KMS-11 (cell line): ENCODE measurements at regions not wholly inside any gene's neighbourhood (a gene's known extent, or its start where the extent isn't known, plus 50 kb on each side); places are given as distances from the start of the nearest gene placed in this dataset.

Experiments
- H2AFZ ChIP-seq: fragments of 200-600 bp; sonication (generic); 2 replicates; pipeline ENCODE4 v1.6.1; 2016; ENCODE audit warnings: antibody characterized with exemption, mixed run types, low read depth
- H3K27ac ChIP-seq: fragments of 200-600 bp; sonication (generic); 2 replicates; pipeline ENCODE4 v1.6.1; 2016; ENCODE audit warnings: mild to moderate bottlenecking, mixed run types
- H3K27me3 ChIP-seq: fragments of 200-600 bp; sonication (generic); 2 replicates; pipeline ENCODE4 v1.6.1; 2017; ENCODE audit warnings: mild to moderate bottlenecking, low read depth, mixed run types, moderate library complexity; ENCODE audit not compliant: insufficient read depth
- H3K36me3 ChIP-seq: fragments of 200-600 bp; sonication (generic); 2 replicates; pipeline ENCODE4 v1.6.1; 2017; ENCODE audit warnings: mild to moderate bottlenecking, mixed run types; ENCODE audit not compliant: insufficient read depth
- H3K4me1 ChIP-seq: fragments of 200-600 bp; sonication (generic); 2 replicates; pipeline ENCODE4 v1.6.1; 2016; ENCODE audit warnings: mild to moderate bottlenecking, low read depth, mixed run types; ENCODE audit not compliant: poor library complexity, severe bottlenecking
- H3K4me2 ChIP-seq: fragments of 200-600 bp; sonication (generic); 2 replicates; pipeline ENCODE4 v1.7.0; 2016; ENCODE audit warnings: mild to moderate bottlenecking, mixed run types
- H3K4me3 ChIP-seq: fragments of 200-600 bp; sonication (generic); IDR thresholded peaks from 2 replicates; pipeline ENCODE4 v1.6.1; 2017; ENCODE audit warnings: low read depth, low read length, mixed read lengths; ENCODE audit not compliant: insufficient read depth
- H3K79me2 ChIP-seq: fragments of 200-600 bp; sonication (generic); 2 replicates; pipeline ENCODE4 v1.6.1; 2016; ENCODE audit warnings: low read depth, mixed run types; ENCODE audit not compliant: insufficient read depth
- H3K9ac ChIP-seq: fragments of 200-600 bp; sonication (generic); 2 replicates; pipeline ENCODE4 v1.6.1; 2016; ENCODE audit warnings: mild to moderate bottlenecking, mixed run types
- H4K20me1 ChIP-seq: fragments of 200-600 bp; sonication (generic); 2 replicates; pipeline ENCODE4 v1.6.1; 2016; ENCODE audit warnings: mild to moderate bottlenecking, mixed run types; ENCODE audit not compliant: insufficient read depth
- CTCF ChIP-seq: fragments of 200-600 bp; sonication (generic); conservative IDR thresholded peaks from 2 replicates; pipeline ENCODE4 v1.6.1; 2017; ENCODE audit warnings: low read depth, mild to moderate bottlenecking, antibody characterized with exemption, low read length, moderate library complexity, mixed read lengths

GRCh38 chr5:114789773-114790402 is 379.8 kb downstream of the TRIM36 start:
- no peaks in the 10 kb centered on the region for H3K4me1 ChIP-seq
- H3K4me2 ChIP-seq: no peak overlapping the region
- no peak overlapping the region for H2AFZ ChIP-seq
- H3K79me2 ChIP-seq: no peaks in the 10 kb centered on the region
- no peak overlapping the region for H3K4me3 ChIP-seq
- peak; percentile 66 for TF ChIP-seq CTCF
- H4K20me1 ChIP-seq: no peaks in the 10 kb centered on the region
- no peaks in the 10 kb centered on the region for H3K27me3 ChIP-seq
- H3K36me3 ChIP-seq: no peaks in the 10 kb centered on the region
- no peak overlapping the region for H3K9ac ChIP-seq
- no peak overlapping the region for H3K27ac ChIP-seq

- H3K36me3 ChIP-seq: no peaks in the 10 kb centered on the region
- no peaks in the 10 kb centered on the region for H3K27me3 ChIP-seq
- no peak overlapping the region for H3K27ac ChIP-seq
- no peak for TF ChIP-seq CTCF
- no peaks in the 10 kb centered on the region for H3K79me2 ChIP-seq
- H2AFZ ChIP-seq: no peak overlapping the region
- no peak overlapping the region for H3K4me3 ChIP-seq
- no peak overlapping the region for H3K4me2 ChIP-seq
- no peaks in the 10 kb centered on the region for H4K20me1 ChIP-seq
- H3K9ac ChIP-seq: no peak overlapping the region
- no peaks in the 10 kb centered on the region for H3K4me1 ChIP-seq
Observed at GRCh38 chr5:114782869-114783268, 386.8 kb downstream of the TRIM36 start.

- Histone ChIP-seq H3K79me2 (no peaks in the 10 kb centered on the region), H3K9ac (no peak overlapping the region), H3K36me3 (no peaks in the 10 kb centered on the region), H2AFZ (no peak overlapping the region), H3K4me2 (no peak overlapping the region), H3K27ac (no peak overlapping the region), H4K20me1 (no peaks in the 10 kb centered on the region), H3K27me3 (no peaks in the 10 kb centered on the region), H3K4me1 (no peaks in the 10 kb centered on the region), H3K4me3 (no peak overlapping the region)
- TF ChIP-seq CTCF: no peak
Observed at GRCh38 chr5:114782177-114782576, 387.5 kb downstream of the TRIM36 start.

GRCh38 chr5:114780290-114780689 is 389.4 kb downstream of the TRIM36 start:
- H3K27me3 ChIP-seq: no peaks in the 10 kb centered on the region
- no peak overlapping the region for H2AFZ ChIP-seq
- H4K20me1 ChIP-seq: no peaks in the 10 kb centered on the region
- no peak overlapping the region for H3K27ac ChIP-seq
- H3K4me1 ChIP-seq: no peaks in the 10 kb centered on the region
- H3K4me2 ChIP-seq: no peak overlapping the region
- no peak for TF ChIP-seq CTCF
- no peak overlapping the region for H3K9ac ChIP-seq
- H3K36me3 ChIP-seq: no peaks in the 10 kb centered on the region
- H3K79me2 ChIP-seq: no peaks in the 10 kb centered on the region
- H3K4me3 ChIP-seq: no peak overlapping the region
